NCI-H1417 (cell line): ENCODE measurements at regions not wholly inside any gene's neighbourhood (a gene's known extent, or its start where the extent isn't known, plus 50 kb on each side); places are given as distances from the start of the nearest gene placed in this dataset.

ENCODE experiments used
- DNase-seq, 3 experiments: peaks; one replicate each; lab custom pipeline; 2025; lab: John Stamatoyannopoulos, UW

GRCh38 chr5:73228052-73228451 is 55.1 kb downstream of the TMEM174 start:
- no peak for DNase-seq
